ENCODE measurements at regions not wholly inside any gene's neighbourhood (a gene's known extent, or its start where the extent isn't known, plus 50 kb on each side); places are given as distances from the start of the nearest gene placed in this dataset.

DNA sequence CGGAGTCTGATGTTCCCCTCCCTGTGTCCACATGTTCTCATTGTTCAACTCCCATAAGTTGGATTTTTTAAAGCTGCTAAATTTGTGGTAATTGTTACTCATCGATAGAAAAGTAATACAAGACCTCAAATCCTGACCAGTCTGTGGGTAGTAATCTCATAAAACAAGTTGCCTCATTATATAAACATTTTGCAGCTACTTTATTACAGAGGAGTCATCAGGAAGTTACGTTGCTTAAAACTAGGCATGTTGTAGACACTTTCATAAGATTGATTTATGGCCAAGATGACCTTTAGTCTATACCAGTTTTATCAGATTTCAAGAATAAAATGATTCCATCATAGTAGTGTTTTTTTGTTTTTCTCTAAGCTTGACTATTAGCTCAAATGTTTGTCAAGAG, 208.8 kb downstream of the GIPC2 start:
- TF ChIP-seq, protein P1, sequence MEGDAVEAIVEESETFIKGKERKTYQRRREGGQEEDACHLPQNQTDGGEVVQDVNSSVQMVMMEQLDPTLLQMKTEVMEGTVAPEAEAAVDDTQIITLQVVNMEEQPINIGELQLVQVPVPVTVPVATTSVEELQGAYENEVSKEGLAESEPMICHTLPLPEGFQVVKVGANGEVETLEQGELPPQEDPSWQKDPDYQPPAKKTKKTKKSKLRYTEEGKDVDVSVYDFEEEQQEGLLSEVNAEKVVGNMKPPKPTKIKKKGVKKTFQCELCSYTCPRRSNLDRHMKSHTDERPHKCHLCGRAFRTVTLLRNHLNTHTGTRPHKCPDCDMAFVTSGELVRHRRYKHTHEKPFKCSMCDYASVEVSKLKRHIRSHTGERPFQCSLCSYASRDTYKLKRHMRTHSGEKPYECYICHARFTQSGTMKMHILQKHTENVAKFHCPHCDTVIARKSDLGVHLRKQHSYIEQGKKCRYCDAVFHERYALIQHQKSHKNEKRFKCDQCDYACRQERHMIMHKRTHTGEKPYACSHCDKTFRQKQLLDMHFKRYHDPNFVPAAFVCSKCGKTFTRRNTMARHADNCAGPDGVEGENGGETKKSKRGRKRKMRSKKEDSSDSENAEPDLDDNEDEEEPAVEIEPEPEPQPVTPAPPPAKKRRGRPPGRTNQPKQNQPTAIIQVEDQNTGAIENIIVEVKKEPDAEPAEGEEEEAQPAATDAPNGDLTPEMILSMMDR (IDR thresholded peaks at IDR 0.05), result no peak
- no peak for TF ChIP-seq POLR2AphosphoS5 (IDR thresholded peaks at IDR 0.05)
- TF ChIP-seq POLR2A (IDR thresholded peaks at IDR 0.05), result no peak
